ENCODE measurements at regions not wholly inside any gene's neighbourhood (a gene's known extent, or its start where the extent isn't known, plus 50 kb on each side); places are given as distances from the start of the nearest gene placed in this dataset.
A peak's percentile ranks its signal among the peaks of the same experiment; 100 is the strongest.

GRCh38 chr11:127247261-127247851 lies 246.8 kb upstream of the KIRREL3 start:
- no peaks in the 10 kb centered on the region for H3K9me3 Mint-ChIP-seq
- H3K27ac Mint-ChIP-seq: no peak overlapping the region
- no peaks in the 10 kb centered on the region for H3K36me3 Mint-ChIP-seq
- H3K27me3 Mint-ChIP-seq: peaks cover 3 to 8% of the 10 kb centered on the region in 2 donors
- H3K4me1 Mint-ChIP-seq (ENCODE audit: low read depth in 2 of 2): no peaks in the 10 kb centered on the region
- DNase-seq (ENCODE audit: low spot score): no peak
- no peak overlapping the region for H3K4me3 Mint-ChIP-seq
- no peak for ATAC-seq

GRCh38 chr11:127242676-127243075 lies 242.1 kb upstream of the KIRREL3 start:
- Mint-ChIP-seq H3K36me3 (no peaks in the 10 kb centered on the region), H3K9me3 (no peaks in the 10 kb centered on the region), H3K4me1 (ENCODE audit: low read depth in 2 of 2) (no peaks in the 10 kb centered on the region), H3K27me3 (peaks cover 3 to 8% of the 10 kb centered on the region in 2 donors), H3K4me3 (no peak overlapping the region), H3K27ac (no peak overlapping the region)
- DNase-seq (ENCODE audit: low spot score): no peak
- ATAC-seq: no peak

- no peak for DNase-seq (ENCODE audit: low spot score)
- no peaks in the 10 kb centered on the region for H3K9me3 Mint-ChIP-seq
- H3K4me3 Mint-ChIP-seq: no peak overlapping the region
- H3K36me3 Mint-ChIP-seq: no peaks in the 10 kb centered on the region
- no peaks in the 10 kb centered on the region for H3K4me1 Mint-ChIP-seq (ENCODE audit: low read depth in 2 of 2)
- no peak overlapping the region for H3K27ac Mint-ChIP-seq
- no peak for ATAC-seq
- peaks cover 0 to 3% of the 10 kb centered on the region in 2 donors for H3K27me3 Mint-ChIP-seq
Measured at GRCh38 chr11:127238321-127238720, 237.8 kb upstream of the KIRREL3 start.

- Mint-ChIP-seq H3K36me3 (no peaks in the 10 kb centered on the region), H3K27ac (no peak overlapping the region), H3K4me3 (no peak overlapping the region), H3K27me3 (no peaks in the 10 kb centered on the region), H3K4me1 (ENCODE audit: low read depth in 2 of 2) (no peaks in the 10 kb centered on the region), H3K9me3 (no peaks in the 10 kb centered on the region)
- DNase-seq (ENCODE audit: low spot score): no peak
- ATAC-seq: no peak
Measured at GRCh38 chr11:127236776-127237175, 236.2 kb upstream of the KIRREL3 start.

GRCh38 chr11:127233998-127234397 lies 233.4 kb upstream of the KIRREL3 start:
- no peaks in the 10 kb centered on the region for H3K36me3 Mint-ChIP-seq
- DNase-seq (ENCODE audit: low spot score) (no peak), ATAC-seq (peak in 1 of 2 donors; percentile 34)
- no peak overlapping the region for H3K4me3 Mint-ChIP-seq
- no peaks in the 10 kb centered on the region for H3K4me1 Mint-ChIP-seq (ENCODE audit: low read depth in 2 of 2)
- H3K27ac Mint-ChIP-seq: no peak overlapping the region
- H3K9me3 Mint-ChIP-seq: no peaks in the 10 kb centered on the region
- peaks cover 4 to 6% of the 10 kb centered on the region in 2 donors for H3K27me3 Mint-ChIP-seq

GRCh38 chr11:127230392-127230791 lies 229.8 kb upstream of the KIRREL3 start:
- no peak overlapping the region for H3K27ac Mint-ChIP-seq
- H3K4me1 Mint-ChIP-seq (ENCODE audit: low read depth in 2 of 2): no peaks in the 10 kb centered on the region
- no peak for ATAC-seq
- no peak overlapping the region for H3K4me3 Mint-ChIP-seq
- H3K27me3 Mint-ChIP-seq: peaks cover 4 to 6% of the 10 kb centered on the region in 2 donors
- H3K36me3 Mint-ChIP-seq: no peaks in the 10 kb centered on the region
- no peaks in the 10 kb centered on the region for H3K9me3 Mint-ChIP-seq
- DNase-seq (ENCODE audit: low spot score): no peak

GRCh38 chr11:127226949-127227348 lies 226.4 kb upstream of the KIRREL3 start:
- Mint-ChIP-seq H3K36me3 (no peaks in the 10 kb centered on the region), H3K27ac (no peak overlapping the region), H3K9me3 (no peaks in the 10 kb centered on the region), H3K4me1 (ENCODE audit: low read depth in 2 of 2) (no peaks in the 10 kb centered on the region), H3K27me3 (peaks cover 4 to 6% of the 10 kb centered on the region in 2 donors), H3K4me3 (no peak overlapping the region)
- ATAC-seq: no peak
- no peak for DNase-seq (ENCODE audit: low spot score)

- ATAC-seq (no peak), DNase-seq (ENCODE audit: low spot score) (no peak)
- Mint-ChIP-seq H3K4me3 (no peak overlapping the region), H3K9me3 (no peaks in the 10 kb centered on the region), H3K27ac (no peak overlapping the region), H3K36me3 (no peaks in the 10 kb centered on the region), H3K4me1 (ENCODE audit: low read depth in 2 of 2) (no peaks in the 10 kb centered on the region), H3K27me3 (peaks cover 4 to 6% of the 10 kb centered on the region in 2 donors)
Measured at GRCh38 chr11:127226380-127226779, 225.8 kb upstream of the KIRREL3 start.

GRCh38 chr11:127225619-127226018 lies 225.0 kb upstream of the KIRREL3 start:
- ATAC-seq (no peak), DNase-seq (ENCODE audit: low spot score) (no peak)
- Mint-ChIP-seq H3K27ac (no peak overlapping the region), H3K27me3 (peaks cover 4 to 6% of the 10 kb centered on the region in 2 donors), H3K4me1 (ENCODE audit: low read depth in 2 of 2) (no peaks in the 10 kb centered on the region), H3K4me3 (no peak overlapping the region), H3K9me3 (no peaks in the 10 kb centered on the region), H3K36me3 (no peaks in the 10 kb centered on the region)

- no peak overlapping the region for H3K27ac Mint-ChIP-seq
- ATAC-seq (no peak), DNase-seq (ENCODE audit: low spot score) (no peak)
- peaks cover under 1 to 2% of the 10 kb centered on the region in 2 donors for H3K27me3 Mint-ChIP-seq
- H3K4me3 Mint-ChIP-seq: no peak overlapping the region
- H3K9me3 Mint-ChIP-seq: no peaks in the 10 kb centered on the region
- H3K36me3 Mint-ChIP-seq: no peaks in the 10 kb centered on the region
- H3K4me1 Mint-ChIP-seq (ENCODE audit: low read depth in 2 of 2): no peaks in the 10 kb centered on the region
Measured at GRCh38 chr11:127224276-127224675, 223.7 kb upstream of the KIRREL3 start.

- ATAC-seq (no peak), DNase-seq (ENCODE audit: low spot score) (no peak)
- Mint-ChIP-seq H3K4me1 (ENCODE audit: low read depth in 2 of 2) (no peaks in the 10 kb centered on the region), H3K9me3 (no peaks in the 10 kb centered on the region), H3K36me3 (no peaks in the 10 kb centered on the region), H3K27me3 (no peaks in the 10 kb centered on the region), H3K27ac (no peak overlapping the region), H3K4me3 (no peak overlapping the region)
Measured at GRCh38 chr11:127223633-127224032, 223.1 kb upstream of the KIRREL3 start.

GRCh38 chr11:127223026-127223425 lies 222.5 kb upstream of the KIRREL3 start:
- no peak overlapping the region for H3K4me3 Mint-ChIP-seq
- no peaks in the 10 kb centered on the region for H3K9me3 Mint-ChIP-seq
- no peak for DNase-seq (ENCODE audit: low spot score)
- no peaks in the 10 kb centered on the region for H3K36me3 Mint-ChIP-seq
- no peak overlapping the region for H3K27ac Mint-ChIP-seq
- H3K27me3 Mint-ChIP-seq: no peaks in the 10 kb centered on the region
- no peak for ATAC-seq
- no peaks in the 10 kb centered on the region for H3K4me1 Mint-ChIP-seq (ENCODE audit: low read depth in 2 of 2)

GRCh38 chr11:127219704-127220103 lies 219.1 kb upstream of the KIRREL3 start:
- no peak overlapping the region for H3K27ac Mint-ChIP-seq
- ATAC-seq: no peak

GRCh38 chr11:127218275-127218608 lies 217.7 kb upstream of the KIRREL3 start:
- H3K36me3 Mint-ChIP-seq: no peaks in the 10 kb centered on the region
- no peak overlapping the region for H3K27ac Mint-ChIP-seq
- DNase-seq (ENCODE audit: low spot score) (no peak), ATAC-seq (no peak)
- no peaks in the 10 kb centered on the region for H3K4me1 Mint-ChIP-seq (ENCODE audit: low read depth in 2 of 2)
- H3K9me3 Mint-ChIP-seq: no peaks in the 10 kb centered on the region
- H3K4me3 Mint-ChIP-seq: no peak overlapping the region
- H3K27me3 Mint-ChIP-seq: peaks cover 0 to 6% of the 10 kb centered on the region in 2 donors

More at GRCh38 chr11:127219704-127220103, 219.1 kb upstream of the KIRREL3 start:
- Mint-ChIP-seq H3K36me3 (no peaks in the 10 kb centered on the region), H3K4me3 (no peak overlapping the region), H3K9me3 (no peaks in the 10 kb centered on the region), H3K4me1 (ENCODE audit: low read depth in 2 of 2) (no peaks in the 10 kb centered on the region), H3K27me3 (peaks cover 0 to under 1% of the 10 kb centered on the region in 2 donors)
- no peak for DNase-seq (ENCODE audit: low spot score)
